Nephron progenitor cell (in vitro differentiated cells): ENCODE measurements at regions not wholly inside any gene's neighbourhood (a gene's known extent, or its start where the extent isn't known, plus 50 kb on each side); places are given as distances from the start of the nearest gene placed in this dataset.

Experiments used
- DNase-seq: peaks from one replicate; pipeline ENCODE4 v3.0.0; 2021
- H3K27ac Mint-ChIP-seq: 2 replicates; pipeline ENCODE4 v1.8.0; 2021; ENCODE audit warnings: mild to moderate bottlenecking, moderate library complexity, mixed read lengths
- H3K27me3 Mint-ChIP-seq: 2 replicates; pipeline ENCODE4 v1.8.0; 2021; ENCODE audit warnings: mild to moderate bottlenecking, low read depth, mixed read lengths; ENCODE audit not compliant: poor library complexity
- H3K36me3 Mint-ChIP-seq: 2 replicates; pipeline ENCODE4 v1.8.0; 2021; ENCODE audit warnings: low read depth, mixed read lengths
- H3K4me1 Mint-ChIP-seq: 2 replicates; pipeline ENCODE4 v1.8.0; 2021; ENCODE audit warnings: mixed read lengths
- H3K4me3 Mint-ChIP-seq: 2 replicates; pipeline ENCODE4 v1.8.0; 2021; ENCODE audit warnings: mild to moderate bottlenecking, moderate library complexity, mixed read lengths
- H3K9me3 Mint-ChIP-seq: 2 replicates; pipeline ENCODE4 v1.8.0; 2021; ENCODE audit warnings: mild to moderate bottlenecking, moderate library complexity, mixed read lengths
- CTCF ChIP-seq: fragments of 200-600 bp; sonication (generic); IDR thresholded peaks from 2 replicates; pipeline ENCODE4 v1.5.0; 2021; ENCODE audit warnings: antibody characterized with exemption

GRCh38 chr17:27078296-27078695 is 215.6 kb upstream of the WSB1 start:
- H3K9me3 Mint-ChIP-seq: peaks cover 85% of the 10 kb centered on the region
- H3K4me3 Mint-ChIP-seq: no peak overlapping the region
- H3K4me1 Mint-ChIP-seq: no peaks in the 10 kb centered on the region
- no peak overlapping the region for H3K27ac Mint-ChIP-seq
- no peak for TF ChIP-seq CTCF
- H3K27me3 Mint-ChIP-seq: peaks cover 3% of the 10 kb centered on the region
- no peak for DNase-seq
- H3K36me3 Mint-ChIP-seq: peaks cover 8% of the 10 kb centered on the region

GRCh38 chr17:27079660-27080059 is 214.3 kb upstream of the WSB1 start:
- H3K4me1 Mint-ChIP-seq: no peaks in the 10 kb centered on the region
- H3K27ac Mint-ChIP-seq: no peak overlapping the region
- peaks cover 3% of the 10 kb centered on the region for H3K27me3 Mint-ChIP-seq
- DNase-seq: no peak
- no peak for TF ChIP-seq CTCF
- H3K9me3 Mint-ChIP-seq: peaks cover 87% of the 10 kb centered on the region
- H3K36me3 Mint-ChIP-seq: peaks cover 8% of the 10 kb centered on the region
- H3K4me3 Mint-ChIP-seq: no peak overlapping the region

- H3K9me3 Mint-ChIP-seq: peaks cover 87% of the 10 kb centered on the region
- TF ChIP-seq CTCF: no peak
- no peaks in the 10 kb centered on the region for H3K27me3 Mint-ChIP-seq
- DNase-seq: no peak
- H3K27ac Mint-ChIP-seq: no peak overlapping the region
- no peak overlapping the region for H3K4me3 Mint-ChIP-seq
- H3K36me3 Mint-ChIP-seq: peaks cover under 1% of the 10 kb centered on the region
- H3K4me1 Mint-ChIP-seq: no peaks in the 10 kb centered on the region
Measured at GRCh38 chr17:27081002-27081638, 212.8 kb upstream of the WSB1 start.

DNA sequence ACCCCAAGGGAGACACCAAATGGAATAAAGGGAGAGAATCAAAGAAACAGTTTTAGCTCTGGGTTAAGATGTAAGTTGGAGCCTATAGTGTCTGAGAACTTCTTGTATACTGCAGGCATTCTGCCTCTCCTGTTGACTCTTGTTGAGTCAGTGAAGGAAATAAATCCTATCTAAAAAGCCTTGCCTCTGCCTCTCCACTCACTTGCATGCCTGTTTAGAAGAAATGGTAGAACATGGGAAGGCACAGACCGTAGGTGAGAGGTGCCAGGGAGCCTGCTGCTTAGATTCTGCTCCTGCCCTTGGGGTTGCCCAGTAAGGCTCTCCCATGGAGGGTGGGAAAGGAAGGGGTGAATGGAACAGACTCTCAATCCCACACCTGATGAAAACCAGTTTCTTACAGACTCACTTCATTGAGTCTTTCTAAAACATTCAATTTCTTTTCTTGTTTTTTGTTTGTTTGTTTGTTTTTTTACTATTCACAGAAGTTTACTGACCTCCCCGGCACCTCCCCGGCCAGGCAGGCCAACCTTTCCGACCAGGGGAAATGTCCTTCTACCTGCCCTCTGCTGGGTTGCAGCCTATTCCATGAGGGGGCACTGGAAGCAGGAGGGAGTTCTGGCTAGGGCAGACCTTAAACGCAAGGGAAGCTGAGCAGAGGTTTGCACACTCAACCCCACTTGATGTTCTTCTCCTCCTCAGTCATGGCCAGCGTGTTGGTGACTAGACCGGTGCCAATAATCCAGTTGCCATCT is 211.7 kb upstream of the WSB1 start:
- no peak overlapping the region for H3K27ac Mint-ChIP-seq
- no peak for TF ChIP-seq CTCF
- H3K4me3 Mint-ChIP-seq: no peak overlapping the region
- H3K4me1 Mint-ChIP-seq: no peaks in the 10 kb centered on the region
- DNase-seq: no peak
- H3K36me3 Mint-ChIP-seq: no peaks in the 10 kb centered on the region
- H3K27me3 Mint-ChIP-seq: no peaks in the 10 kb centered on the region
- H3K9me3 Mint-ChIP-seq: peaks cover 86% of the 10 kb centered on the region

- no peaks in the 10 kb centered on the region for H3K36me3 Mint-ChIP-seq
- H3K27ac Mint-ChIP-seq: no peak overlapping the region
- H3K4me3 Mint-ChIP-seq: no peak overlapping the region
- no peaks in the 10 kb centered on the region for H3K4me1 Mint-ChIP-seq
- no peak for DNase-seq
- no peaks in the 10 kb centered on the region for H3K27me3 Mint-ChIP-seq
- H3K9me3 Mint-ChIP-seq: peaks cover 86% of the 10 kb centered on the region
- no peak for TF ChIP-seq CTCF
Measured at GRCh38 chr17:27082775-27083154, 211.1 kb upstream of the WSB1 start.
